NCI-H69 (cell line): ENCODE measurements at regions not wholly inside any gene's neighbourhood (a gene's known extent, or its start where the extent isn't known, plus 50 kb on each side); places are given as distances from the start of the nearest gene placed in this dataset.
A peak's percentile ranks its signal among the peaks of the same experiment; 100 is the strongest.

Source experiments
- DNase-seq: peaks from one replicate; lab custom pipeline; 2025; lab: John Stamatoyannopoulos, UW

DNA sequence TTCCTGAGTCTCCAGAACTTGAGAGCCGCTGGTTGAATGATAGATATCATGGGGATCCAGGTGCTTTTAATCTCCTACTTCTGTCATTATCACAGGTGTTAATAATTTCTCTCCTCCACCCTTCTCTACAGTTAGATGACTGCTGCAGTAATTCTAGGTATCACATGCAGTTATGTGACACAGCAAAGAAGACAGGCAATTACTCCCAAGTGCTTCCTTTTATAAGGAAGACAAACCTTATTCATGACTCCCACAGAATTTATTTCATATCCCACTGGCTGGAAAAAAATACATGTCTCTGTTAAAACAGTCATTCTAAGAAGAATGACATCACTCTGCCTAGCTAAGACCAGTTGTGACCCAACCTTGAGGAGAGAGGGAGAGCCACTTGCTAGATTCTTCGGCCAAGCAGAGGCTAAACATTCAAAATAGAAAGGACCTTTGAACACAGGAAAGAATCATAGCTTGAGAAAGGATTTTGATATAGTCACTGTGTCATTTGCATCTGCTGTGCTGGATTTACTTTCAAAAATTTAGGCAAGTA, 500.6 kb downstream of the SI start:
- peak; percentile 25 for DNase-seq

- no peak for DNase-seq
Measured at GRCh38 chr3:164572436-164572835, 505.9 kb downstream of the SI start.

GRCh38 chr3:164550857-164551256, 527.4 kb downstream of the SI start:
- DNase-seq: peak; percentile 21

DNA sequence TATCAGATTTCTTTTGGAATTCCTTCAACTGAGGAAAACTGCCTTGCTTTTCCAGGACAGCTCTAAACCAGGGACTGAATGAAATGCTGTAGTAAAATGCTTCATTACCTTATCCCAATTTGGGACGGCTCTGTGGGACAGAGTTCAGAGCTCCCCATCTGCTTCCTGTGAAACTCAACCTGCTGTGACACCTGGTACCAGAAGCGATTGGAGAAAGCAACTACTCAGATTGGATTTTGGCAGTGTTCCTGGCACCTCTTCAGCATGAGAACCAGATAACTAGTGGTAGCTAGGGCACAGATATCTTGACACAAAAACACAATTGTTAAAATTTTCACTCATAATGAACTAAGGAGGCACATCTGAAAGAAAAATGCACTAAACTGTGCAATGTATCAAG, 539.1 kb downstream of the SI start:
- no peak for DNase-seq

DNA sequence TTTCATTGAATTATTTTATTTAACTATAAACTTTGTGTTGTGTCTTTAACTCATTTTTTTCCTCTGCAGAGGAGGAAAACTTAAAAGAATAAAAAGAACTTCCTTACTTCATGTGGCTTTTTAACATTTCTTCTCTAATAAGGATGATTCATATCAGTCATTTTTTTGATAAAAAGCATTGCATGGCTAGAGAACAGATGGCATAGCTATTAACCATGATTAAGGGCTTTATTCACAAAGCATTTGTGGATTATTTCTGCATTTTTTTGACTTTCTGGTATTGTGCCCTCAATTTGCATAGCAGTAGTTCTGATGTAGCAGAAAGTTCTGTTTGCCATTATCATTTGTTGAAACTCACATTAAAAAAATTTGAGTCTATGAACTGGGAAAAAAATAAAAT, 540.8 kb downstream of the SI start:
- no peak for DNase-seq

- peak; percentile 60 for DNase-seq
Measured at GRCh38 chr3:164533275-164533674, 545.0 kb downstream of the SI start.

- no peak for DNase-seq
Measured at GRCh38 chr3:164526250-164526649, 552.0 kb downstream of the SI start.

DNA sequence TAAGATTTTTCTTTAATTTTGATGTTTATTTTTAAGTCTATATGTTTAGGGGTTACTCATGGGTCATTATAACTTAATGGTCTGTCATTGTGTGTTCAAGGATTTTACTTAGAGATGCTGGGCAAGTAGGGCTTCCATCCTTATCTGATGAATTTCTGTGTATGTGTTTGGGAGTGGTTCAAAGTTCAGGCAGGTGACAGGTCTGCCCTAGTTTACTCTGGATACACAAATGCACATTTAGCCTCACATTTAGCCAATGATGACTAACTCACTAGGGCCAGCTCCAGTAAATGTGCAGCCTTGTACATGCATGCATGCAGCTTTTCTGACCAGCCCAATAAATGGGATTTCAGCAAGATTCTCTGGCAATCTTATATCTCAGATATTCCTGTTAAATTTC, 554.1 kb downstream of the SI start:
- DNase-seq: peak; percentile 12

DNA sequence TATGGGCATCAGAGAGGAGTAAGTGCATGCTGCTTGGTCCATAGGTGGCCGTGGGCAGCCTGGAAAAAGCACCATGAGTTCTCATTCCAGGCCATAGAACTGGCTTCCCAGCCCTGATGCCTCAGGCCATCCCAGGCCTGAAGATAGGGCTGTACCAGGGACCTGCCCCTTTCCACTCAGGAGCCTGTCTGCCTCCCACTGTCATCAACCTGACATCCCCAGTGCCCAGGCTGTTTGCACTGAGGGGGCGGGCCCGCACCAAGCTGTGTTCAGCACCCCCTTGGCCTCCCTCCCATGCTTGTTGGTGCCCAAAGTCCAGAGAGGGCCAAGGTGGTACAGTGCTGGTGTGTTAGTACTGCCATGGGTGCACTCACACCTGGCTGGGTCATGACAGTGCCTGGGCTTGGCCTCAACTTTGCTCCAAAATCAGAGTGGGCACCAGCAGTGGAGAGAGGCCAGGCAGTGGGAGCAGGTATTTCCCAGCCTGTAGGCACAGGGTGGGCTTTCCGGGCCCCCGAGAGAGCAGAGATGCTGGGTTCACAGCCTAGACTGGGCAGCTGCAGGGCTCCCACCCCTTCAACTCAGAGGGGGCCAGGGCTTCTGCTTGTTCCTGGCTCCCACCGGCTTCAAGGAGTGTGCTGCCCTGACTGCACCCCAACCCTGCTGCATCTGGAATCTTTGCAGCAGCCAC, 556.1 kb downstream of the SI start:
- DNase-seq: no peak

- no peak for DNase-seq
Measured at GRCh38 chr3:164521644-164522043, 556.7 kb downstream of the SI start.

DNA sequence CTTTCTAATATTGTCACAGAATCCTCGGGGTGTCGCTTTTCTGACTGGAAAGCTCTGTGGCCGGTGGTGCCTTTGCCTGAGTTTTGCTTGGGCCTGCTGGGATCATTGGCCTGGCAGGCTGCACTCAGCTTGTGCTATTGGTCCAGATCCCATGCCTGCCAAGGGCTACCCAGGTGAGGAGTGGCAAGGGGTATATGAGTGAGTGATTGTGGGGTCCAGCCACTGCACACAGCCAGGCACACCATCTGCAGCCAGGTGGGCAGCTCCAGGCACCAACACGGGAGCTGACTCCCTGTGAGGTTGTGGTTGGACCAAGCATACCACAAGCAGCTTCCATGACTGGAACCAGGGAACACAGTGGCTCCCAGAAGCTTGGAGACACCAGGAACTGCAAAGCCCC, 557.2 kb downstream of the SI start:
- no peak for DNase-seq

DNA sequence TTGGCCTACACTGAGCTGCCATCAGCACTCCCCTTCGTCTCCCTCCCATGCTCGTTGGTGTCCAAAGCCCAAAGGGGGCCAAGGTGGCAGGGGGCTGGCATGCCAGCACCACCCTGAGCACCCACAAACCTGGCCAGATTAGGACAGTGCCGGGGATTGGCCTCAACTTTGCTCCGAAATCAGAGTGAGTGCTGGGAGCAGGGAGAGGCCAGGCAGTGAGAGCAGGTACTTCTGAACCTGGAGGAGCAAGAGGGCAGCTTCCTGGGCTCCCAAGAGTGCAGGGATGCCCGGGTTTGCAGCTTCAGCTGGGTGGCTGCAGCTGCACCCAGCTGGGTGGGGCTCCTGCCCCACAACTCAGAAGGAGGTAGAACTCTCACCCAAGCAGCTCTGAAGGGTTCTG, 563.0 kb downstream of the SI start:
- DNase-seq: no peak

- DNase-seq: no peak
Measured at GRCh38 chr3:164514576-164514975, 563.7 kb downstream of the SI start.

DNA sequence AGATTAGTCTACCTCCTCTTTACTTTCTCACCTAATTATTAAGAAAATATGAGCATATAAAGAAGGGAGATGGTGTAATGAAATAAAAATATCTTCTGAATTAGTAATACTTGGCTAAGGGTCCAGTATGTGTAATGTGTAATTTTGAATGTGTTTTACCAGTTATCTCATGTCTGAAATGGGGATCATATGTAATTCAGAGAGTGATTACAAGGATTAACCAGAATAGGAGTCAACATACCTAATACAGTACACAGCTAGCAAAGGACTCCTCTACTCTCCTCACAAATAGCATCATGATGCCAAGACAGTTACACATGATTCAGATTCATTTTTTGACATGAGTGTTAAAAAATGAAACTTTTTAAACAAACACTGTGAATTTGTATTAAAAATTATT, 570.4 kb downstream of the SI start:
- DNase-seq: no peak

DNA sequence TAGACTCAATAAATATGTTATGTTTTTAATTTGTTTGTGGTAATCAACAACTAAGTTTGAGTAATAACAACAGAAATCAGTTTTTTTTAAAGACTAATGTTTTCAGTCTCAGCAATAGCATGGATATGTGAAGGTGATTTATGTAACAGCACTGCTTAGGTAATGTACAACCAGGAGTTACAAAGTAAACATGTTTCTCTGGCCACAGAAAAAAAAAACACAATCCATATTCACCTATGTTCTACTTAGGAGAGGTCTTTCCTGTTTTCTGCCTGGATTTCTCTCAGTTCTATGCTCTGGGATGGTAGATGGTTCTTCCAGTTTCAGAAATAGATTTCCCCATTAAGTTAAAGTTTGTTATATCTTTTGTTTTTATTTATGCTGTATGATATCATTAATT, 579.4 kb downstream of the SI start:
- no peak for DNase-seq

- DNase-seq: no peak
Measured at GRCh38 chr3:164488893-164489292, 589.4 kb downstream of the SI start.

DNA sequence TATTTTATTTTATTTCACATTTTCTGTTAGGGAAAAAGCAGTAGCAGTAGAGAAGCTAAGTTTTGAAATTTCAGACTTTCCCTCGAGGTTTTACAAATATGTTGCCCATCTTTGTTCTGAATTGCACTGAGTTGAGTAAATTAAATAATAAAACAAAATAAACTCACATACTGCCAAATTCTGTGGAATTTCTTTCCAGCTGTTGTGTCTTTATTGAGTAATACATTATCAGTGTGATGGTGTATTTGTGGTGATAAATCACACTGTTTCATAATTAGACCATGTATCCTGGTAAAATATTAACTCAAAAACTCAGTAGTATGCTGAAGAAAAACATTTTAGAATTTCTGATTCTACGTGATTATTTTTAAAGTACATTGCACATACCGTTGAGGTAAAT, 592.1 kb downstream of the SI start:
- DNase-seq: no peak

DNA sequence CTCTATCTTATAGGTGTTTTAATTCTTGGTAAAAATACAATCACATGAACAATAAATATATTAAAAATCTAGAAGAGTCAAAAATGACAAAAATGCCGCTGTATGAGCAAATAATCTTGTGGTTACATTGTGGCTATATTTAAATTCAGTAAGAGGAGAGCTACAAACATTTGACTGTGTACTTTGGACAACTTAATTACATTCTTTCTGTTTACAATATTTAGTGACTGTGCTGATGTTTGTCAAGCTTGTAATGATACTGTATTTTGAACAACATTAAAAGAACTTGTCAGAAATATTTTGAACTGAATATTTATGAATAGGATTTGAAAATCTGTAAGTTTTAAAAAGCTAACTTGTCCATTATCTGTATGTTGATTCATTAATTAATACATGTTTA, 598.3 kb downstream of the SI start:
- peak; percentile 43 for DNase-seq

DNA sequence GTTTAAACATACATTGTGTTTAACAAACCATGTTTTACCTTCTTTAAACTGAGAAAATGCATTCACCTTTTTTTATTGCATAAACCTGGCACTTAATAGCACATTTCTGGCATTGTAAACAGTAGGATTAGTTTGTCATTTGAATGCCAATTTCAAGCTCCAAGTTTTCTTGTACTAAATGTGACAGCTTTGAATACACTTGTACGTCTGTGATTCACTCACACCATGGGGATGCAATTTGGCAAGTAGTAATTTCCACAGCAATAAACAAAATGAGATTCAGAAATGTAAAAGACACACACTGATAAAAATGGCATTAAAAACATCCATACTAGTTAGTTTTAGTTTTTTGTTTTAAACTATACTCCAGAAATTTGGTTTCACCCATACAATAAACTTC, 598.9 kb downstream of the SI start:
- DNase-seq: peak; percentile 71

DNA sequence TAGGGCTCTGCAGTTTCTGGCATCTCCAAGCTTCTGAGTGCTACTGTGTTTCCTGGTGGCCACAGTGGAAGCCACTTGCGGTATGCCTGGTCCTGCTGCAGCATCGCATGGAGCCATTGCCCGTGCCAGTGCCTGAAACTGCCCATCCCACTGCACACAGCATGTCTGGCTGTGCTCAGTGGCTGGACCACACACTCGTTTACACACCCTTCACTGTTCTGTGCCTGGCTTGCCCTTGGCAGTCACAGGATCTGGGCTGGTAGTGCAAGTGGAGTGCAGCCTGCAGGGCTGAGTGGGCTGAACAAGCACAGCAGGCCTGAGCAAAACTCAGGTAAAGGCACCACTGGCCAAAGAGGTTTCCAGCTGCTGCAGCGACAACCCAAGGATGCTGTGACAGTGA, 600.0 kb downstream of the SI start:
- DNase-seq: peak; percentile 14

DNA sequence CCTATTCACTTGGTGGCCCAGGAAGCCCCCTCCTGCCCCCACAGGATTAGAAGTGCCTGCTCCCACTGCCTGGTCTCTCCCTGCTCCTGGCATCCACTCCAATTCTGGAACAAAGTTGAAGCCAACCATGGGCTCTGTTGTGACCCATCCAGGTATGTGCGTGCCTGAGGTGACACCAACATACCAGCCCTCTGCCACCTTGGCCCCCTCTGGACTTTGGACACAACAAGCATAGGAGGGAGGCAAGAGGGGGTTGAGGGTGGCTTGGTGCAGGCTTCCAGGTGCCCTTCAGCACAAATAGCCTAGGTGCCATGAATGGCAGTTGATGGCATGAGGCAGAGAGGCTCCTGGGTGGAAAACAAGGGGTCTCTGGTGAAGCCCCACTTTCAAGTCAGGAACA, 600.9 kb downstream of the SI start:
- no peak for DNase-seq

- no peak for DNase-seq
Measured at GRCh38 chr3:164476631-164477030, 601.7 kb downstream of the SI start.

- DNase-seq: no peak
Measured at GRCh38 chr3:164470471-164470870, 607.8 kb downstream of the SI start.

DNA sequence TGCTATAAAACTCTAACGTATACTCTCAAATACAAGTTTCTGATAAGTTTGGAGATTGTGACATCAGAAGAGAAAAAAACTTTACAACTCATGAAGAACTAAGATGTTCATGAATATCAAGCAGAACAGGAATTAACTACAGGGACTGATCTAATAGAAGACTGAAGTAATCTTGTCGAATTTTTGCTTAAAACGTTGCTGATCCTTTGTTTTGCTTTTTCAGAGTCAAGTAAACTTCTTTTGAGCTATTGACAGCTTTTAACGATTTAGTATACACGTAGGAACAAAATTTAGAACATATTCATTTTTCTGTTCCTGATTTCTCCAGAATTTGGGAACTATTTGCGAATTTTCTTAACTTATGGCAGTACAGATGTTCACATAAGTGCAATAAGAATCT, 610.2 kb downstream of the SI start:
- no peak for DNase-seq
